ENCODE measurements at regions not wholly inside any gene's neighbourhood (a gene's known extent, or its start where the extent isn't known, plus 50 kb on each side); places are given as distances from the start of the nearest gene placed in this dataset.

DNA sequence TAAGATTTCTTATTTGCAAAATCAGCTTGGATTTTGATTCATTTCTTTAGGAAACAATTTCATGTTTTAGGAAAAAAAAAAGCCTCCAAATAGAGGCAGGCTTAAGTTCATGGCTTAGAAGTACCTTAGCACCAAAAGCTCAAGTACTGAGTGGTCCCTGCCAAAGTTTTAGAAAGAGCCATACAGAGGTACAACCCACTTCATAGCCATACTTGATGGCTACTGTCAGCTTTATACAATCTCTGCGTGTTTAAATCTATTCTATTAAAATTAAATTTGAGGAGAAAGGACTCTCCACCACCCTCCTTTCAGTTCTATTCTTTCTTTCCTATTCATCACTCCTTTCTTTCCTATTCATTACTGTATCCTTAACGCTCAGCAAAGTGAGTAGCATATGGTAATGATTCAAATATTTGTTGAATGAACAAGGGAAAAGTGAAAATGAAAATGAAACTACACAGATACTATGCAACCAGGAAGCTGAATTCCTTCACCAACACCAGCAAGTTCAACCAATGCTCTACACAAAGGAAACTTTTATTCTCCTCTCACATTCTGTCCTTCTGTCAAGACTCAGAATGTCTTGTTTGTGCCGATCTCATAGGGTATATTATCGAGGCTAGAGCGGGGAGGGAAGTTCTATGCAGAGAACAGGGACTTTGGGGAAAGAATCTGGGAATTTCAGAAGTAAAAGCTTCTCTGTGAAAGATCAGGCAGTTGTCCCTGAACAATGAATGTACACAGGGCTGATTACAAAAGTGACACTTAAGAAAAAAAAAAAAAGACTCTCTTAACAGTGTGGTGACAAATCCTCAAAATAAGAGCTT lies 138.6 kb upstream of the SPEF2 start:
- no peak for DNase-seq (ENCODE audit: low read depth in 3 of 3)

DNA sequence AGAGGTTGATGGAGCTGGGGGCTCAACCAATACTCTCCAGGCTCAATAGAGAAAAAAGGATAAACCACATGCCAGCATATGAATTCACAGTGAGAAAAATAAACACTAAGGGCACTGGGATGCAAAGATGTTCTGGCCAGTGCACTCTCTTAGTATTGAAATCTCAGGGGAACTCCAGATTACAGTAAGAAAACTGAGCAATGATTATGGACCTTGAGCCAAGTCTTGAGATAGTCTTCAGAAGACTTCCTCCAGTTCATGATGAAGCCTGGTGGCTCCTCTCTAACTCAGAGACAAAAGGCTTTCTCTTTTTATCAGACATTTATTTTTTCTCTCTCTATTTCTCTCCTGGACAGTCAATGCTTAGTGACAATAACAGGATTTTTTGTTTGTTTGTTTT lies 139.8 kb upstream of the SPEF2 start:
- DNase-seq (ENCODE audit: low read depth in 3 of 3), result no peak

DNA sequence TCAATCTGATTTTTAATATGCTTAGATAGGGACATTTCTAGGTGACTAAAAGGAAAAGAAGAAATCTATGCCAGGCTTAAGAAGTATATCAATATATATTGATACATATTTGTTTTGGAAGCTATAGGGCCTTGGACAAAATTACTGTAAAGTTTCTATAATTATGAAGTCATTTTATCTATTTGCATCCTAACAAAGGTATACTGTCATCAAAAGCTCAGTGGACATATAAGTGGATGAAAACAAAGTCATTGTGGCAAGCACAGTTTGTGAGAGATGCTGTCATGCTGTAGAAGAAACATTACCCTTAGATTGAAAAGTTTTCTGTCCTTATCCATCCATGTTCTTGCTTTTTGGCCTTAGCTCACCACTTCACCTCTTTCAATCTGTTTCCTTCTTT lies 140.3 kb upstream of the SPEF2 start:
- DNase-seq (ENCODE audit: low read depth in 3 of 3), result no peak

DNA sequence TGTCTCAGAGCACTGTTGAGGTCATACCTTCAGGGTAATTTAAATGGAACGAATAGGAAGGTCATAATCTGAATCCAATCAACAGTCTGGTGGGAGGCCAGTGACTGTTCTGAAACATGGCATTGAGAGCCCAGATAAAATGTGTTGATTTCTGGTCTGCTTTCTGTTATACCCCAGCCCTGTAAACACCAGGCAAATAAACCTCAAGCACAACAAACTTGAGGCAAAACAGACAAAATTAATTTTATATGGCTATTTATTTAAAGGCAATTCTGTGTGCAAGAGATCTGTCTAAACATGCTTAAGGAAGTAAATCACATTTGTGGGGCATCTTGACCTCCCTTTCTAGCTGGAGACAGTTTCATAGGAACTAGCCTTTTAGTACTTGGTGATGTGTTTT lies 140.9 kb upstream of the SPEF2 start:
- DNase-seq (ENCODE audit: low read depth in 3 of 3), result no peak

DNA sequence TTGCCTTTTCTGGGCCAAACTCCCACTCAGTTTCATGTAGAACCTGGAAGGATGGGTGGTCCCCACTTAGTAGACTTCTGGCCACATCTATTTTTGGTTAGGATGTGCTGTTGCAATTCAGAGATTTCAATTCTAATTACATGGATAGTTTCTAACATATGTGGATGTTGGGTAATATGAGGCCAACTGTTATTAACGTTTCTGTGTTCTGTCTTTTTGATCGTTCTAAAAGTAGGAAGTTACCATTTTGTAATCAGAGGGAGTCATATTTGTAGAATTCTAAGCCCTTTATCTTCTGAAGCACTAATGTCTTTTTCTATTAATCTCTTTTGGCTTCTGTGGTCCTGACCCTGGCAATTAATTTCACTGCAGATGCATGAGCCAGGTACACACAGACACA lies 141.6 kb upstream of the SPEF2 start:
- no peak for DNase-seq (ENCODE audit: low read depth in 3 of 3)

DNA sequence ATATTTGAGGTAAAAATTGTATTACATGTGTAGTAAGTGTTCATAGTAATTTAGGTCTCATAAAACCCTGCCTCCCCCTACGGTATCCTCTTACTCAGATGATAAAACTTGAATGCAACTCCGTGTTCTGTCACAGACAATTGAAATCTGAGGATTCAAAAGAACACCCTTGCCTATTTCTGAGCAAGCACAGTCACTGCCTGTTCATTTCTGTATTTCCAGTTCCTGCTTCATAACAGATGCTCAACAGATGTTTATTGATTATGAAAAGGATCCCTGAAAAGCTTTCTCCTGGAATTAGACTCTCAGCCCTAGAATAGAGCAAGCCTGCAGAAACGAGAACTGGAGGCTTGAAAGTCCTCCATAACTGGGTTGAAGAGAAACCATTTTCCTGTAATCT lies 144.1 kb upstream of the SPEF2 start:
- DNase-seq (ENCODE audit: low read depth in 3 of 3), result no peak

DNA sequence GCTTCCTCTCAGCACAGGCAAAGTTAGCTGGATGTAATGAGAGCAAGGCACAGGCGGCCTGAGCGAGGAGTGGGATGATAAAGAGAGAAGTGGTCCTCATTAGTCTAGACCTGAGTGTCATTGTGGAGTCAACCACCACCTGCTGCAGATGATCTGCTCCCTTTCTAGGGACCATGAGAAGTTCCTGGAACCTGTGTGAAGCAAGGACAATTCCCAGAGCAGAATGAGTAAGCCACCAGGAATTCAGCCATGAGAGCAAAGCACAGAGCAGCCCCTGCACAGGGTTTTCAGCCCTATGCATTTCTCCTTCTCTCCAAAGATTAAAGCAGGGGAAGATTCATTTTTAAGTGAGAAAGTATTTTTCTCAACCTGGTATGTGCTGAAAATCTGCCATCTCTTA lies 146.8 kb upstream of the SPEF2 start:
- no peak for DNase-seq (ENCODE audit: low read depth in 3 of 3)

DNA sequence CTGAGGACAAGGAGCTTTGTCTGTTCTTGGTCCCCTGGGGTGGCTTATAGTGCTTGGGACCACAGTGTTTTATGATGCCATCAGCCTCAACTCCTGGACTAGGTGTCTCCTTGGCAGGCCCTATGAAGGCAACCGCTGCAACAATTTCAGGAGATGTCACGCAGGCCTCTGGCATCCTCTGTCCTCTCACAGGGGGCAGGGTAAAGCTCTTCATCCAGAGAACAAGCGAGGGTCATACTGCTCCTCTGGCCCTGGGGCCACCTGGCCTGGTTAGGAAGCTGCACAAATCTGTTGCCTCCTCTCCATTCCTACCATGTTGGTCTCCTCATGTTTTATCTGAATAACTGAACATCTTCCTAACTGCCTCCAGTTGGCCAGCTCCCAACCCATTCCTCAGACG lies 148.9 kb upstream of the SPEF2 start:
- no peak for DNase-seq (ENCODE audit: low read depth in 3 of 3)

DNA sequence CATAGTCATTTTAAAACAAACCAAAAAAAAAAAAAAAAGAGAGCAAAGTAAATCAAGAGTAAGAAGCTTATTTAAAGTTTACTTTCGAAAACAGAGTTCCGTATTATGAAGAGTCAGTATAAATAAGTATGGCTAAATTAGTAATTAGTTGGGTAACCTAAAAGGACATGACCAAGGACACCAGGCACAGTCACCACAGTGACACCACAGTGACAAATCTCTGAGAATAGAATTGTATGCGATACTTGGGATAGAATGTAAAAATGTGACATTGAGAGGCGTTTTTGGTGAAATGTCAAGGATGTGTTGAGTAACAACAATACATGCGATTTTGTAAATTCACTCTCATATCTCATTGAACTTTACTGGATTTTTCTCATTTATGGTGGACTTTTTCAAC lies 150.9 kb upstream of the SPEF2 start:
- no peak for DNase-seq (ENCODE audit: low read depth in 3 of 3)

DNA sequence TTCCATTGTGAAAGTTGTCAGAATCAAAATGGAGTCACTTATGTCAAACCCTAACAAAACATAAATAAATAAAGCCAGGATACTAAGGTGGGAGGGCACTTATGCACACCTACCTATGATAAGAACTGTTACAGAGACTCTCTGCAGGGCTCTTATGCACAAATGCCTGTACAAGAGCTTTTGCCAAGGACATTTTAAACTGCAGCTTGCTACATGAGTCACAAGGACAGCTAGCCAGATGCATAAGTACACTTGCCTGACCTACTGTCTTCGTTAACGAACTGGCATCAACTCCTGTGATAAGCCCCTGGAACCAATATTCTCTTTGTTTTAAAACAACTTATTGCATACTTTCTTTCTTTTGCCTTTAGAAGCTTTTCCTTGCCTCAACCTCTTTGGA lies 152.9 kb upstream of the SPEF2 start:
- DNase-seq (ENCODE audit: low read depth in 3 of 3), result no peak

DNA sequence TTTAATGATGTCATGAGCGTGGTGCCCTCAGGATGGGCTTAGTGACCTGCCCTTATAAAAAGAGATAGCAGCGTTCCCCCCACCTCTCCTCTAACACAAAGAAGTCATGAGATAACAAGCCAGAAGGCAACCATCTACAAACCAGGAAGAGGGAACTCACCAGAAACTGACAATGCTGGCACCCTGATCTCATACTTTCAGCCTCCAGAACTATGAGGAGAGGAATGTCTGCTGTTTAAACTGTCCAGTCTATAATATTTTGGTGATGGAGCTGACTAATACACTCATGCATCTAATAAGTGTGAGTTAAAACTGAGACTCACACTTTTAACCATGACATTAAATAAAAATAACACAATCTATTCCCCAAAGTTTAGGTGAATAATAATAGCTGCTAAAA lies 156.1 kb upstream of the SPEF2 start:
- DNase-seq (ENCODE audit: low read depth in 3 of 3), result no peak

DNA sequence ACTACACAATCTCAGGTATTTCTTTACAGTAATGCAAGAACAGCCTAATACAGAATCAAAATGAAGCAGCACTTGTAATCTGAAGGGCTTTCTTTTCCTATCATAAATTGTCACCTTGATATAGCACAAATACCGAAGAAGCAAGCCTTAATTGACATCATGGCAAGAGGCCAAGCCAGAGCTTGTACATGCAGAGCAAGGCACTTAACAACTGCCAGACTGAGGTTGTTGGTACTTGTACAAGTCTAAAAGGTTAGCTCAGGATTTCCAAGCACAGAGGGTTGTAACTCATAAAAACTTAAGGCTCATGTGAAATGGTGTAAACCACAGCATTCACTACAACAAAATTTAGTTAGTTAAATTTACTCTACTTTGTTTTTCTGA lies 158.8 kb upstream of the SPEF2 start:
- no peak for DNase-seq (ENCODE audit: low read depth in 3 of 3)

DNA sequence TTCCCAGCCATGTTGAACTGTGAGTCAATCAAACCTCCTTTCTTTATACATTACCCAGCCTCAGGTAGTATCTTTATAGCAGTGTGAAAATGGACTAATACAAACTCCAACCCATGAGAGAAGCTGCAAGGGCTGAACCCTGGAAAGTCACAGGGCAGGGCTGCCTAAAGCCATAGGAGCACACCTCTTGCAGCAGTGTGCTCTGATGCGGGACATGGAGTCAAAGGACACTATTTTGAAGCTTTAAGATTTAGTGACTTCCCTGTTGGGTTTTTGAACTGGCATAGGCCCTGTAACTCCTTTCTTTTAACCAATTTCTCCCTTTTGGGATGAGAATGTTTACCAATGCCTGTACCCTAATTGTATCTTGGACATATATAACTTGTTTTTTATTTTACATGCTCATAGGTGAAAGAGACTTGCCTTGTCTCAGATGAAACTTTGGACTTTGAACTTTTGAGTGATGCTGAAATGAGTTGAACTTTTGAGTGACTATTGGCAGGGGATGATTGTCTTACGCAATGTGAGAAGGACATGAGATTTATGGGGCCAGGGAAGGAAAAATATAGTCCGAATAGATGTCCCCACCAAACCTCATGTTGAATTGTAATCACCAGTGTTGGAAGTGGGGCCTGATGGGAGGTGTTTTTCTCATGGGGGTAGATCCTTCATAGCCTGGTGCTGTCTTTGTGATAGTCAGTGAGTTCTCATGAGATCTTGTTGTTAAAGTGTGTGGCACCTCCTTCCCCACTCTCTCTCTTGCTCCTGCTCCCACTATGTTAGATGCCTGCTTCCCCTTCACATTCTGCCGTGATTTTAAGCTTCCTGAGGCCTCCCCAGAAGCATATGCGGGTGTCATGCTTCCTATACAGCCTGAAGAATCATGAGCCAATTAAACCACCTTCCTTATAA lies 159.5 kb upstream of the SPEF2 start:
- DNase-seq (ENCODE audit: low read depth in 3 of 3), result no peak

DNA sequence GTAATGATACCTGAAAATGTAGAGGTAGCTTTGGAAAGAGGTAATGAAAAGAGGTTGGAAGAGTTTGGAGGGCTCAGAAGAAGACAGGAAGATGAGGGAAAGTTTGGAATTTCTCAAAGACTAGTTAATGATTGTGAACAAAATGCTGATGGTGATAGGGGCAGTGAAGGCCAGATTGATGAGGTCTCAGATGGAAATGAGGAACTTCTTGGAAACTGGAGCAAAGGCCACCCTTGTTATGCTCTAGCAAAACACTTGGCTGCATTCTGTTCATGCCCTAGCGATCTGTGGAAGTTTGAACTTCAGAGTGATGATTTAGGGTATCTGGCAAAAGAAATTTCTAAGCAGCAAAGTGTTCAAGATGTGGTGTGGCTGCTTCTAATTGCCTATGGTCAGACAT lies 161.2 kb upstream of the SPEF2 start:
- DNase-seq (ENCODE audit: low read depth in 3 of 3), result no peak

DNA sequence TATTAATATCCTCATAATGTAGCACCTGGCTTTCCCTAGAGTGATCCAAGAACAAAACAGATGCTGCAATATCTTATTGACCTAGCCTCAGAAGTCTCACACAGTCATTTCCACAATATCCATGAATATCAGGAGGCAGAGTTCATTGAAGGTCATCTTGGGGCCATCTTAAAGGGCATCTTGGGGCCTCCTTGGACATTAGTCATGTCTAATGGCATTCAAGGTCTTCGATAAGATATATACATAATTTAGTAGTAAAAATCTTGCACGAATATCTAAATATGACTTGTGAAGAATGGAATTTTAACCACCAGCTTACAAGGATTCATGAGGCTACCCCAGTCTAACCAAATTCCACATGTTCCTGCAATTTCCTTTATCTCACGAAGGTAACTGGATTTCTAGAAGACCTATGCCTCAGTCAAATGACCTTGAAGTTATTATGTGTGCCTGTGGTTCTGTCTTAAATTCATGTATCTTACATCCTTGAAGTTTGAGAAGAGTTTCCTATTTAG lies 163.6 kb upstream of the SPEF2 start:
- DNase-seq (ENCODE audit: low read depth in 3 of 3), result no peak

DNA sequence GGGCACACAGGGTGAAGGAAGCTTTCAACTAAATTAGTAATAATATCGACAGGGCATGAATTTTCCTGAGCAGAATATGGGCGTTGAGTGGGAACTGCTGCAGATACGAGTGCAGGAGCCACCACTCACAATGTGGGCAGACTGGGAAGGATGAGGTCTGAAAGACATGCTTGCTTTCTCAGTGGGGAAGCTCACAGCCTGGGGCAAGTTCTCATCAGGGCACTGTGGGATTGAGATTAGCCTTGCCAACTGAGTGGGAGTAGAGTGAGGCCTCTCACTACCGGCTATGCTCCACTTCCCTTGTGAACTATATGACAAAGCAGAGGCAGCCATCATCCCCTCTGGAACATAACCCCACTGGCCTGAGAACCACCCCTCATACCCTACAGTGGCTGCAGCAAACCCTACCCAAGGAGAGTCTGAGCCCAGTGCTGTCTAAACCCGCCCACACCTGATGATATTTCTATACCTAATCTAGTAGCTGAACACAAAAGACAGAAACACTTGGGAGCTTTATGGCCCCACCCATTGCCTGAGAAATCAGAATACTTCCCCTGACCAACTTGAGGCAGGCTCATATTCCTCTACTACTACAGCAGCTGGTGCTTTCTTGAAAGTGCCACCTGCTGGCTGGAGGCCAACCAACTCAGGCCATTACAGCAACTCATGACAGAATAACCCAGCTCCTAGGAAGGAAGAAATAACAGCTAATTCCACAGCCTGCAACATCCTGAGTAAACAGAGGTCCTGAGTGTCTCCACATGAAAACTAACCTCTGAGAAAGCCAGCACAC lies 173.7 kb upstream of the SPEF2 start:
- DNase-seq (ENCODE audit: low read depth in 3 of 3), result no peak

DNA sequence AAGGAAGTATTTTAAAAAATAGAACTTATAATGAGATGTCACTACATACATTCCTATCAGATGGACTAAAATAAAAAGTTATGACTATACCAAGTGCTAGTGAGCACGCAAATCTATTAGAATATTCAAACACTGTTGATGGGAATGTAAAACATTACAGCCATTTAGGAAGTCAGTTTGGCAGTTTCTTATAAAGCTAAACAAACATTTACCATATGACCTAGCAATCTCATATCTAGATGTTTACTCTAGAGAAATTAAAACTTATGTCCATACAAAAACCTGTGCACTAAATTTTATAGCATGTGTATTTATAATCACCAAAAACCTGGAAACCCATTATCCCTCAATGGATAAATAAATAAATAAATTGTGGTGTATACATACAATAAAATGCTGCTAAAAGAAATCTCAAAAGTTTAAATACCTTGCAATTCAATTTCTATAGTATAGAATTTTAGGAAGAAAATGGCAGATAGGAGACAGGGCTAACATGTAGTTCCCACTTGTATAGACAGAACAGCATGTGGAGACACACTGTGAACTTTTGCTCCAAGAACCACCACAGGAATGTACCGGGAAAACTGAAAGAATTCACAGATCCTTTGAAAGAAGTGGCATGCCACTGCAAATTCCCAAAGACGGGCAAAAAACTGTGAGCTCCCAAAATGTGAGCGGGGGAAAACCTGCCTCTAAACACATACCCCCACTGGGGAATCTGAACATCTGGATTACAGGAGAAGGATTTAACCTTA lies 174.6 kb upstream of the SPEF2 start:
- no peak for DNase-seq (ENCODE audit: low read depth in 3 of 3)

DNA sequence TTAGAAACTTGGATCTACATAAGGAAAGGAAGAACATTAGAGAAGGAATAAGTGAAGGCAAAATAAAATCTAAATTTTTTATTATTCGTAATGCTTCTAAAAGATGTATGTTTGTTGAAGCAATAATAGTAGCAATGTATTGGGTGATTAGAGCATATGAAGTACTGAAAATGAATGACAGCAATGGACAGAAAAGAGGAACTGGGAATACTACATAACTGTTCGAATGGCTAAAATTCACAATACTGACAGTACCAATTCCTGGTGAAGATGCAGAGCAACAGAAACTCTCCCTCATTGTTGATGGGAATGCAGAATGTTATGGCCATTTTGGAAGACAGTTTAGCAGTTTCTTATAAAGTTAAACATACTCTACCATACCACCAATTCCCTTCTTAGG lies 177.3 kb upstream of the SPEF2 start:
- DNase-seq (ENCODE audit: low read depth in 3 of 3), result no peak

DNA sequence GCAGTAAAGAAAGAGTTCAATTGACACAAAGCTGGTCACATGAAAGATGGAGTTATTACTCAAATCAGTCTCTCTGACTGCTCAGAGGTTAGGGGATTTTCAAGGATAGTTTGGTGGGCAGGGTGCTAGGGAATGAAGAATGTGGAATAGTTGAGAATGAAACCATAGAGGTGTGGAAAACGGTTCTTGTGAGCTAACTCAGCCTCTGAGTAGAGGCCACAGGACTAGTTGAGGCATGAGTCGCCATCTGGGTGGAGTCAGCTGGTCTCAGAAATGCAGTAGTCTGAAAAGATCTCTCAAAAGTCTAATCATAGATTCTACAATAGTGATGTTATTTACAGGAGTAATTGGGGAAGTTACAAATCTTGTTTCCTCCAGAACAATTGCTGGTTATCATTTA lies 178.9 kb upstream of the SPEF2 start:
- DNase-seq (ENCODE audit: low read depth in 3 of 3), result no peak

DNA sequence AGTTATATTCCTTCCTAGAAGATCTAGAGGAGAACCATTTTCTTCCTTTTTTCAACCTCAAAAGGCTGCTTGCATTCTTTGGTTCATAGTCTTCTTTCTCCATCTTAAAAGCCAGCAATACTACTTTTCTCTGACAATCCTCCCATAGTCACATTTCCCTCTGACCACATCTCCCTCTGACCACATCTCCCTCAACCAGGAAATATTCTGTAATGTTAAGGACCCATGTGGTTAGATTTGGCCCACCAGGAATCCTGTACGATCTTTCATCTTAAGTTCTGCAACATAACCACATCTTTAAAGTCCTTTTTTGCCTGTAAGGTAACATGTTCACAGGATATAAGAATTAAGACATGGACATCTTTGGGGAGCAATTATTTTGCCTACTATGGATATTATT lies 179.4 kb upstream of the SPEF2 start:
- no peak for DNase-seq (ENCODE audit: low read depth in 3 of 3)

DNA sequence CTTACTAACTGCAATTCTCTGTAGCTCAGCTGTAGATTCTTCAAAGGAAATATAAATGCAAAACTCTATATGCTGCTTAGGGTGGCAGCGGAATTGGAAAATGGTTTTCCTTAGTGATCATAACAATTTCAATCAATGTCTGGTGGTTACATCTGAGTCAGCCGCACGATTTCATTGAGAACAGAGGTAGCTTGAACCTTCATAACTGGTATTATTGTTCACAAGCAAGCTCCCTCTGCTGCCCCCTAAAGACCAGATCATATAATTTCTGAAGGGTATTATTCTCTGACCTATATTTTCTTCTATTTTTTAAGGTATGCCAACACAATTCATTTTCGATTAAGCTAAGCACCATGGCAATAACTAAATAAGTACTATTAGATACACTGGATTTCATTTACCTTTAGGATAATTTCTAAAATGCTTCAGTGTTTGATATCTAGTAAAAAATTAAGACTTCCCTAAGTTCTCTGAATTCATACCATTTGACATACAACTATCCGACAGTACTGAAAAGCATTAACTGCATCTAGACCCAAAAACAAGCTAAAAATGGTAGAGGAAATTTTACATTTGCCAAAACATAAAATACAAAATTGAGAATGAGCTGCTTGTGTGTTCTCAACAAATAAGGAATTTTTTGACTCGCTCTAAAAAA lies 181.1 kb upstream of the SPEF2 start:
- peak in 1 of 3 donors; percentile 11 for DNase-seq (ENCODE audit: low read depth in 3 of 3)
